Gastrocnemius medialis (tissue), 4 donors: ENCODE measurements at regions not wholly inside any gene's neighbourhood (a gene's known extent, or its start where the extent isn't known, plus 50 kb on each side); places are given as distances from the start of the nearest gene placed in this dataset.

Source experiments
- POLR2A ChIP-seq, 2 donors: fragments of 450-650 bp; IDR thresholded peaks; one replicate each; pipeline ENCODE4 v1.6.1; 2017; ENCODE audit warnings: antibody characterized with exemption in 2 of 2, mild to moderate bottlenecking in 2 of 2, moderate library complexity in 2 of 2
- TF ChIP-seq, protein P1 (sequence below), 5 experiments: fragments of 450-650 bp in 3 of 5; fragments of 200-600 bp in 2 of 5; sonication (generic) in 2 of 5; IDR thresholded peaks in 4 of 5; conservative IDR thresholded peaks in 1 of 5; 1 replicate in 4 of 5; 2 replicates in 1 of 5; pipeline ENCODE4 v1.5.1; 2016 to 2019; ENCODE audit warnings: antibody characterized with exemption in 5 of 5, mild to moderate bottlenecking in 3 of 5, moderate library complexity in 3 of 5

DNA sequence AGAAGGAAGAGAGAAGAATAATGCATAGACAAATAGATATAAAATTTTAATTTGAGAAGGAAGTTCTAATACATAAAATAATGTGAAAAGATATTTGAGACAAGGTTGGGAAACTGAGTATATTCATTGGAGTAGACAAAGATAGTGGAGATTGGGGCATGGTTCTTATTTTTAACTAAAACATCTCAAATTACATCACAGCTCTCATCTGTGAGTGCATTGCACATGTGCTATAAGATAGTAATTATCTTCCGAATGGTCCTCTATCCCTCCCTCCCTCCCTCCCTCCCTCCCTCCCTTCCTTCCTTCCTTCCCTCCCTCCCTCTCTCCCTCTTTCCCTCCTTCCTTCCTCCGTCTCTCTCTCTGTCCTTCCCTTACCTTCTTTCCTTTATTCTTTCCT, 1104.0 kb upstream of the FLRT2 start:
- TF ChIP-seq, protein P1, sequence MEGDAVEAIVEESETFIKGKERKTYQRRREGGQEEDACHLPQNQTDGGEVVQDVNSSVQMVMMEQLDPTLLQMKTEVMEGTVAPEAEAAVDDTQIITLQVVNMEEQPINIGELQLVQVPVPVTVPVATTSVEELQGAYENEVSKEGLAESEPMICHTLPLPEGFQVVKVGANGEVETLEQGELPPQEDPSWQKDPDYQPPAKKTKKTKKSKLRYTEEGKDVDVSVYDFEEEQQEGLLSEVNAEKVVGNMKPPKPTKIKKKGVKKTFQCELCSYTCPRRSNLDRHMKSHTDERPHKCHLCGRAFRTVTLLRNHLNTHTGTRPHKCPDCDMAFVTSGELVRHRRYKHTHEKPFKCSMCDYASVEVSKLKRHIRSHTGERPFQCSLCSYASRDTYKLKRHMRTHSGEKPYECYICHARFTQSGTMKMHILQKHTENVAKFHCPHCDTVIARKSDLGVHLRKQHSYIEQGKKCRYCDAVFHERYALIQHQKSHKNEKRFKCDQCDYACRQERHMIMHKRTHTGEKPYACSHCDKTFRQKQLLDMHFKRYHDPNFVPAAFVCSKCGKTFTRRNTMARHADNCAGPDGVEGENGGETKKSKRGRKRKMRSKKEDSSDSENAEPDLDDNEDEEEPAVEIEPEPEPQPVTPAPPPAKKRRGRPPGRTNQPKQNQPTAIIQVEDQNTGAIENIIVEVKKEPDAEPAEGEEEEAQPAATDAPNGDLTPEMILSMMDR (IDR thresholded peaks at IDR 0.05 in 4 of 5, conservative IDR thresholded peaks at IDR 0.05 in 1 of 5), result no peak
- TF ChIP-seq POLR2A (IDR thresholded peaks at IDR 0.05), result no peak
